Panc1 (cell line): ENCODE measurements at regions not wholly inside any gene's neighbourhood (a gene's known extent, or its start where the extent isn't known, plus 50 kb on each side); places are given as distances from the start of the nearest gene placed in this dataset.

ENCODE experiments used
- POLR2AphosphoS5 ChIP-seq: IDR thresholded peaks from 2 replicates; pipeline ENCODE4 v1.6.1; 2012; ENCODE audit warnings: mild to moderate bottlenecking, low read depth, low read length, moderate library complexity
- TCF7L2 ChIP-seq: IDR thresholded peaks from 2 replicates; pipeline ENCODE4 v1.6.1; 2011; ENCODE audit warnings: mild to moderate bottlenecking, low read depth, low read length, inconsistent platforms
- TF ChIP-seq, protein P1 (sequence below): fragments of 450-650 bp; IDR thresholded peaks from 2 replicates; pipeline ENCODE4 v1.5.1; 2017; ENCODE audit warnings: mild to moderate bottlenecking

DNA sequence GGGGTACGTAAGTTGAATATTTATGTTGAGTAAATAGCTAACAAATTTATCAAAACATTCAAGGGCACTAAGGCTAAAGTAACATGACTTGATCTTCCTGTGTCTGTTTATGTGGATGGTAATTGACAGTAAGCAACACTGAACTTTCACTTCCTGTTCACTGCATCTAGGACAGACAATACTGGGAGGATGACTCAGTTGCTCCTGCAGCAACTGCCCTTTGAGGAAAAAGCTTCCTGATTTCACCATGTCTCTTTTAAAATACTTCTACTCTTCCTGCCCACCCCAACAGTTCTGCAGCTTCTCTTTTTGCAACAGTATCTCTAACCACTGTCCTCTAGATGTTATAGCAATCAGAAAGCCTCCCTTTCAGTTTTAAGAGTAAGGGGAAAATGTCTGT lies 76.6 kb upstream of the HGF start:
- TF ChIP-seq, protein P1, sequence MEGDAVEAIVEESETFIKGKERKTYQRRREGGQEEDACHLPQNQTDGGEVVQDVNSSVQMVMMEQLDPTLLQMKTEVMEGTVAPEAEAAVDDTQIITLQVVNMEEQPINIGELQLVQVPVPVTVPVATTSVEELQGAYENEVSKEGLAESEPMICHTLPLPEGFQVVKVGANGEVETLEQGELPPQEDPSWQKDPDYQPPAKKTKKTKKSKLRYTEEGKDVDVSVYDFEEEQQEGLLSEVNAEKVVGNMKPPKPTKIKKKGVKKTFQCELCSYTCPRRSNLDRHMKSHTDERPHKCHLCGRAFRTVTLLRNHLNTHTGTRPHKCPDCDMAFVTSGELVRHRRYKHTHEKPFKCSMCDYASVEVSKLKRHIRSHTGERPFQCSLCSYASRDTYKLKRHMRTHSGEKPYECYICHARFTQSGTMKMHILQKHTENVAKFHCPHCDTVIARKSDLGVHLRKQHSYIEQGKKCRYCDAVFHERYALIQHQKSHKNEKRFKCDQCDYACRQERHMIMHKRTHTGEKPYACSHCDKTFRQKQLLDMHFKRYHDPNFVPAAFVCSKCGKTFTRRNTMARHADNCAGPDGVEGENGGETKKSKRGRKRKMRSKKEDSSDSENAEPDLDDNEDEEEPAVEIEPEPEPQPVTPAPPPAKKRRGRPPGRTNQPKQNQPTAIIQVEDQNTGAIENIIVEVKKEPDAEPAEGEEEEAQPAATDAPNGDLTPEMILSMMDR: no peak
- TF ChIP-seq TCF7L2 (no peak), POLR2AphosphoS5 (no peak)
